ENCODE measurements at regions not wholly inside any gene's neighbourhood (a gene's known extent, or its start where the extent isn't known, plus 50 kb on each side); places are given as distances from the start of the nearest gene placed in this dataset.

- no peak for DNase-seq
- TF ChIP-seq CTCF (IDR thresholded peaks at IDR 0.05; ENCODE audit: low read depth, low read length): no peak
- Histone ChIP-seq H3K4me3 (ENCODE audit: low read depth, low read length) (no peak overlapping the region), H3K27me3 (ENCODE audit: insufficient read depth, low read depth, severe bottlenecking) (peaks cover 69% of the 10 kb centered on the region), H3K36me3 (no peaks in the 10 kb centered on the region), H3K9me3 (ENCODE audit: severe bottlenecking) (no peaks in the 10 kb centered on the region), H3K27ac (no peak overlapping the region)
Measured at GRCh38 chr14:97523936-97524335, 726.8 kb downstream of the VRK1 start.

DNA sequence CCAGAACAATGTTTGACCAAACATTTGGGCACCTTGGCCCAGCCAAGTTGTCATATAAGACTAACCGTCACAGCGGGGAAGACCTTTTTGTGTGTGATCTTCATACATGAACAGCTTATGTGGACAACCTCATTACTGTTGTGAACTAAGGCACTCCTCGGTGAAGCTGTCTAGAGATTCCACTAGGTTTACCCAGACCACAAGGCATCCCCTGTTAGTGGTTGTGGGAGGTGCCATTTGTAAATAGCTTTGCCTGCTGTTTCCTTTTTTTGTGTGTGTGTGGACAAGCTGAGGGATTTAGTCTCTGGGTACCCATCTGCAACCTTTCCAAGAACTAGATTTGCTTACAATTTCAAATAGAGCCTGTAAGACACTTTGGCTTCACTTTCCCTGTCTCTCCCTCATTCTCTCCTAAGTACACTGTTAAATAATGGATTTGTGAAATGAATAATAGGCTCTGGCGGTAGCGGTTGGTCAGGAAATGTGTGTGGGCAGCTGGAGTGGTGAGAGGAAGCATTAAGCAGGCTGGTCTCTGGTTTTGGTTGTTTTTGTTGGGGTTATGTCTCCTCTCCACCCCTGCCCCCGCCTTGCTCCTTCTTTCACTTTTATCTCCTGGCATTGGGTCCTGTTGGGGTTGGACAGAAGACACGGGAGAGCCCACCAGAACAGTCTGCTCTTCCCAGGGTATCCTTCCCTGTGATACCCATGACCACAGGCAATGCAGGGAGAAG lies 727.6 kb downstream of the VRK1 start:
- TF ChIP-seq CTCF (IDR thresholded peaks at IDR 0.05; ENCODE audit: low read depth, low read length): no peak
- no peak overlapping the region for H3K4me3 ChIP-seq (ENCODE audit: low read depth, low read length)
- peaks cover 73% of the 10 kb centered on the region for H3K27me3 ChIP-seq (ENCODE audit: insufficient read depth, low read depth, severe bottlenecking)
- H3K36me3 ChIP-seq: no peaks in the 10 kb centered on the region
- no peak overlapping the region for H3K27ac ChIP-seq
- no peak for DNase-seq
- no peaks in the 10 kb centered on the region for H3K9me3 ChIP-seq (ENCODE audit: severe bottlenecking)

GRCh38 chr14:97527993-97528392 lies 730.8 kb downstream of the VRK1 start:
- no peak for DNase-seq
- Histone ChIP-seq H3K9me3 (ENCODE audit: severe bottlenecking) (no peaks in the 10 kb centered on the region), H3K4me3 (ENCODE audit: low read depth, low read length) (no peak overlapping the region), H3K27me3 (ENCODE audit: insufficient read depth, low read depth, severe bottlenecking) (peaks cover 71% of the 10 kb centered on the region), H3K36me3 (no peaks in the 10 kb centered on the region), H3K27ac (no peak overlapping the region)
- no peak for TF ChIP-seq CTCF (IDR thresholded peaks at IDR 0.05; ENCODE audit: low read depth, low read length)

DNA sequence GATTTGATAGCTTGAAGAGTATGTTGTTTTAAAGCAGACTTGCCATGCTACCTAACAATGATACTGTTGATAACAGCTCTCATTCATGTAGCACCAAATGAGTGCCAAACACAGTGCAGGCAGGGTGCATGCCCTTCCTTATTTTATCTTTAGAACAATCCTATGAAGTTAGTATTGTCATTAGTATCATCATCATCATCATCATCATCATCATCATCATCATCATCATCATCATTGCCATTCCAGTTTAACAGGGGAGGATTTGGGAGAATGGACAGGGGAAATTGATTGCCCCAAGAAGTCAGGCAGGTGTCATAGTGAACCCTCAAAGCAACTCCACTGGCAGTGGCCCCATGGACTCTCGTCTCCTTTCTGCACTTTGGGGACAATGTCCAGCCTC lies 734.9 kb downstream of the VRK1 start:
- Histone ChIP-seq H3K36me3 (no peaks in the 10 kb centered on the region), H3K9me3 (ENCODE audit: severe bottlenecking) (no peaks in the 10 kb centered on the region), H3K27me3 (ENCODE audit: insufficient read depth, low read depth, severe bottlenecking) (peaks cover 67% of the 10 kb centered on the region), H3K27ac (no peak overlapping the region), H3K4me3 (ENCODE audit: low read depth, low read length) (no peak overlapping the region)
- no peak for DNase-seq
- no peak for TF ChIP-seq CTCF (IDR thresholded peaks at IDR 0.05; ENCODE audit: low read depth, low read length)

GRCh38 chr14:97536421-97536820 lies 739.2 kb downstream of the VRK1 start:
- no peak overlapping the region for H3K27ac ChIP-seq
- no peaks in the 10 kb centered on the region for H3K9me3 ChIP-seq (ENCODE audit: severe bottlenecking)

More at GRCh38 chr14:97536421-97536820, 739.2 kb downstream of the VRK1 start:
- Histone ChIP-seq H3K36me3 (no peaks in the 10 kb centered on the region), H3K4me3 (ENCODE audit: low read depth, low read length) (no peak overlapping the region), H3K27me3 (ENCODE audit: insufficient read depth, low read depth, severe bottlenecking) (peaks cover 76% of the 10 kb centered on the region)
- no peak for TF ChIP-seq CTCF (IDR thresholded peaks at IDR 0.05; ENCODE audit: low read depth, low read length)
- DNase-seq: no peak
